ENCODE measurements at regions not wholly inside any gene's neighbourhood (a gene's known extent, or its start where the extent isn't known, plus 50 kb on each side); places are given as distances from the start of the nearest gene placed in this dataset.

DNA sequence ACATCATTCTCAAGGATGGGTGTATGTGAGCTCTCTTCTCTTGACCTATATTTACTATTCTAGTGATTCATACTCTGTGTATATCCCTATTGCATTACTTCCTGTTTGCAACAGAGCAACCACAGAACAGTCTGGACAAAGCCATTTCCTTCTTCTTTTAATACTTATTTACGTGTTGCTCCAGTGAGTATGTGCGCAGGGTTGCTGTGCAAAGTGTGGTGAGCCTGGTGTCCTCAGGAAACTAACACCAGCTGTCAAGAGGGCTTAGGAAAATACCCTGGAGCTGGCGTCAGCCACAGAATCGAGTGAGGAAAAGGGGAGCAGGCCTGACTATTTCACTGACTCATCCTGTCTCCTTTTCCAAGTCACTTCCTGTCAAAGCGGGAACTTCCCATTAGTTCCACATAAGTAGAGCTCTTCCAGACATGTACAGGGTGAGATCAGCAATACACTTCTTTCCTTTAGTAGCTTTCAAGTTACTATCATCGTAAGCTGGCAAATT is 214.1 kb upstream of the COPS8 start:
- TF ChIP-seq, protein P1, sequence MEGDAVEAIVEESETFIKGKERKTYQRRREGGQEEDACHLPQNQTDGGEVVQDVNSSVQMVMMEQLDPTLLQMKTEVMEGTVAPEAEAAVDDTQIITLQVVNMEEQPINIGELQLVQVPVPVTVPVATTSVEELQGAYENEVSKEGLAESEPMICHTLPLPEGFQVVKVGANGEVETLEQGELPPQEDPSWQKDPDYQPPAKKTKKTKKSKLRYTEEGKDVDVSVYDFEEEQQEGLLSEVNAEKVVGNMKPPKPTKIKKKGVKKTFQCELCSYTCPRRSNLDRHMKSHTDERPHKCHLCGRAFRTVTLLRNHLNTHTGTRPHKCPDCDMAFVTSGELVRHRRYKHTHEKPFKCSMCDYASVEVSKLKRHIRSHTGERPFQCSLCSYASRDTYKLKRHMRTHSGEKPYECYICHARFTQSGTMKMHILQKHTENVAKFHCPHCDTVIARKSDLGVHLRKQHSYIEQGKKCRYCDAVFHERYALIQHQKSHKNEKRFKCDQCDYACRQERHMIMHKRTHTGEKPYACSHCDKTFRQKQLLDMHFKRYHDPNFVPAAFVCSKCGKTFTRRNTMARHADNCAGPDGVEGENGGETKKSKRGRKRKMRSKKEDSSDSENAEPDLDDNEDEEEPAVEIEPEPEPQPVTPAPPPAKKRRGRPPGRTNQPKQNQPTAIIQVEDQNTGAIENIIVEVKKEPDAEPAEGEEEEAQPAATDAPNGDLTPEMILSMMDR (IDR thresholded peaks at IDR 0.05; ENCODE audit: low read length) = no peak
- no peak for TF ChIP-seq EZH2 (optimal IDR thresholded peaks at IDR 0.05; ENCODE audit: low read depth, low read length)
